ENCODE measurements at regions not wholly inside any gene's neighbourhood (a gene's known extent, or its start where the extent isn't known, plus 50 kb on each side); places are given as distances from the start of the nearest gene placed in this dataset.
"Not testable (repeated sequence)": the region's sequence is repeated elsewhere in the genome, so short reads cannot be mapped to it uniquely, and the experiment has no call there.

DNA sequence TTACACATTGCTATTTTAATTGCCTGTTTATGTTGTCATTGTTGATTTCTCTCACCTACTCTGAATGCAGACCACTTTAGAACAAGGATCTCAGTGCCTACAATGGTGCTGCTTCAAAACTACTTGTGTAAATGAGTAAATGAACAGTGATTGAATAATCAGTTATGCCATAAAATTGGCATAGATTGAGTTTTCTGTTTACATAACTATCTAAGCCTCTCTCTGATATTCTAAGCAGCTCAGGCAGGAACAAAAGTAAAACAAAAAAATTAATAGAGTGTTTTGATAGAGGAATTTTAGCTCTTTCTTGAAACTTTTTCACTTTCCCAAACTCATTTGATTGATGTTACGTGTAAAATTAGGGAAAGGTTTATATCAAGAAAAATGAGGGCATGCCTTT lies 232.3 kb upstream of the KITLG start:
- H3K4me1 ChIP-seq = peaks cover 0 to 10% (median 5%) of the 10 kb centered on the region in 4 donors
- no peaks in the 10 kb centered on the region for H3K9me3 ChIP-seq
- no peaks in the 10 kb centered on the region for H3K27me3 ChIP-seq
- H3K4me3 ChIP-seq = no peak overlapping the region
- WGBS, 2 donors = 68 to 83% methylated on average over 1 of the region's 1 CpG
- no peaks in the 10 kb centered on the region for H3K36me3 ChIP-seq
- TF ChIP-seq POLR2A (IDR thresholded peaks at IDR 0.05) (no peak), POLR2AphosphoS5 (IDR thresholded peaks at IDR 0.05) (no peak), EP300 (IDR thresholded peaks at IDR 0.05) (no peak), CTCF (IDR thresholded peaks at IDR 0.05) (no peak)
- ATAC-seq (ENCODE audit: low FRiP score in 2 of 2) (no peak), DNase-seq (no peak)
- no peak overlapping the region for H3K27ac ChIP-seq

- Histone ChIP-seq H3K9me3 (no peaks in the 10 kb centered on the region), H3K36me3 (no peaks in the 10 kb centered on the region), H3K27me3 (no peaks in the 10 kb centered on the region), H3K4me1 (peaks cover 0 to 5% (median 0%) of the 10 kb centered on the region in 4 donors), H3K27ac (no peak overlapping the region), H3K4me3 (no peak overlapping the region)
- WGBS, 2 donors = 85 to 100% methylated on average over 1 of the region's 1 CpG
- DNase-seq (no peak), ATAC-seq (ENCODE audit: low FRiP score in 2 of 2) (no peak)
- TF ChIP-seq EP300 (IDR thresholded peaks at IDR 0.05) = no peak
- no peak for TF ChIP-seq POLR2AphosphoS5 (IDR thresholded peaks at IDR 0.05)
- no peak for TF ChIP-seq POLR2A (IDR thresholded peaks at IDR 0.05)
- no peak for TF ChIP-seq CTCF (IDR thresholded peaks at IDR 0.05)
Observed at GRCh38 chr12:88810806-88811205, 230.5 kb upstream of the KITLG start.

GRCh38 chr12:88809841-88810240 lies 229.6 kb upstream of the KITLG start:
- not testable (repeated sequence) for DNase-seq; H3K27me3 ChIP-seq; H3K4me1 ChIP-seq; H3K4me3 ChIP-seq; H3K9me3 ChIP-seq; ATAC-seq (ENCODE audit: low FRiP score in 2 of 2); H3K27ac ChIP-seq; H3K36me3 ChIP-seq
- WGBS, 2 donors = 30 to 52% methylated on average over 1 of the region's 1 CpG

DNA sequence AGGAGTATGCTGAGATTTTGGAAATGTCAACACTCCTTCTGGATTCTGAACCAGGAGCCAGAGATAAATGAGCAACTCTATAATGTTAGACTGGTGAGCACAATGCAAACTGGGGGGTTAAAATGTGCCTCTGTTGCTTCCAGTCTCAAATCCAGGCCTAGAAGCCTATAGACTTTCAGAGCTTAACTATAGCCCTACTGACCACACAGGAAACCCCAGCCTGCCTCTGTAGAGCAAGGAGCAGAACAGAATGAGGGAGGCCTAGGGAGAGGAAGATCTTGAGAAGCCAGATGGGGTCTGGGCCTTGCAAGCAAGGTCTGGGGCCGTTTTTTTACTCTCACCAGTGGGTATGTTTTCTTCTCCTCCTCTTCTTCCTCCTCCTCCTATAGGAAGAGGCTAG lies 225.4 kb upstream of the KITLG start:
- H3K4me1 ChIP-seq = peaks cover 0 to 7% (median 0%) of the 10 kb centered on the region in 4 donors
- H3K27ac ChIP-seq = no peak overlapping the region
- H3K4me3 ChIP-seq = no peak overlapping the region
- no peaks in the 10 kb centered on the region for H3K9me3 ChIP-seq
- no peak for TF ChIP-seq EP300 (IDR thresholded peaks at IDR 0.05)
- TF ChIP-seq CTCF (IDR thresholded peaks at IDR 0.05) = no peak
- TF ChIP-seq POLR2AphosphoS5 (IDR thresholded peaks at IDR 0.05) = no peak
- no peaks in the 10 kb centered on the region for H3K36me3 ChIP-seq
- 35 to 39% methylated on average over 1 of the region's 1 CpG for WGBS, 2 donors
- no peak for DNase-seq
- no peak for ATAC-seq (ENCODE audit: low FRiP score in 2 of 2)
- no peaks in the 10 kb centered on the region for H3K27me3 ChIP-seq

- no peak overlapping the region for H3K27ac ChIP-seq
- WGBS, 2 donors = 80 to 86% methylated on average over 2 of the region's 2 CpGs
- peaks cover 0 to 2% (median 0%) of the 10 kb centered on the region in 4 donors for H3K9me3 ChIP-seq
- ATAC-seq (ENCODE audit: low FRiP score in 2 of 2) (no peak), DNase-seq (no peak)
- H3K27me3 ChIP-seq = no peaks in the 10 kb centered on the region
- H3K36me3 ChIP-seq = no peaks in the 10 kb centered on the region
- no peak for TF ChIP-seq CTCF (IDR thresholded peaks at IDR 0.05)
- no peak for TF ChIP-seq POLR2A (IDR thresholded peaks at IDR 0.05)
- TF ChIP-seq EP300 (IDR thresholded peaks at IDR 0.05) = no peak
- TF ChIP-seq POLR2AphosphoS5 (IDR thresholded peaks at IDR 0.05) = no peak
- H3K4me1 ChIP-seq = peaks cover 0 to 7% (median 0%) of the 10 kb centered on the region in 4 donors
- no peak overlapping the region for H3K4me3 ChIP-seq
Observed at GRCh38 chr12:88805286-88805685, 225.0 kb upstream of the KITLG start.
